Bronchial epithelial cell (primary cell): ENCODE measurements at regions not wholly inside any gene's neighbourhood (a gene's known extent, or its start where the extent isn't known, plus 50 kb on each side); places are given as distances from the start of the nearest gene placed in this dataset.

ENCODE experiments used
- DNase-seq: peaks from one replicate; pipeline ENCODE4 v3.0.0-alpha.2; 2010; ENCODE audit warnings: low read depth
- FAIRE-seq: peaks from 2 replicates; lab custom pipeline; 2011; peaks lifted over from hg19 to GRCh38; lab: Jason Lieb, UNC
- H3K27me3 ChIP-seq: 2 replicates; pipeline ENCODE4 v1.5.1; 2011; ENCODE audit warnings: low read length; ENCODE audit not compliant: control insufficient read depth, insufficient read depth
- H3K36me3 ChIP-seq: 2 replicates; pipeline ENCODE4 v1.5.1; 2011; ENCODE audit warnings: low read length; ENCODE audit not compliant: control insufficient read depth, insufficient read depth
- H3K4me3 ChIP-seq: 2 replicates; pipeline ENCODE4 v1.5.1; 2011; ENCODE audit warnings: mild to moderate bottlenecking, low read depth, low read length, control low read depth
- CTCF ChIP-seq: IDR thresholded peaks from 2 replicates; pipeline ENCODE4 v1.5.1; 2011; ENCODE audit warnings: mild to moderate bottlenecking, moderate library complexity, low read length, control low read depth, inconsistent platforms; ENCODE audit not compliant: insufficient read depth, severe bottlenecking

- DNase-seq (no peak), FAIRE-seq (no peak)
- Histone ChIP-seq H3K27me3 (no peaks in the 10 kb centered on the region), H3K36me3 (no peaks in the 10 kb centered on the region), H3K4me3 (no peak overlapping the region)
- no peak for TF ChIP-seq CTCF
Measured at GRCh38 chr9:134516464-134516863, 125.1 kb upstream of the COL5A1 start.

GRCh38 chr9:134517069-134517680 lies 124.4 kb upstream of the COL5A1 start:
- no peaks in the 10 kb centered on the region for H3K27me3 ChIP-seq
- no peaks in the 10 kb centered on the region for H3K36me3 ChIP-seq
- DNase-seq: no peak
- no peak for TF ChIP-seq CTCF
- H3K4me3 ChIP-seq: no peak overlapping the region
- FAIRE-seq: no peak

GRCh38 chr9:134518004-134518606 lies 123.5 kb upstream of the COL5A1 start:
- H3K36me3 ChIP-seq: no peaks in the 10 kb centered on the region
- DNase-seq: no peak
- no peaks in the 10 kb centered on the region for H3K27me3 ChIP-seq
- no peak for TF ChIP-seq CTCF
- FAIRE-seq: no peak
- H3K4me3 ChIP-seq: no peak overlapping the region

- FAIRE-seq: no peak
- Histone ChIP-seq H3K4me3 (no peak overlapping the region), H3K36me3 (no peaks in the 10 kb centered on the region), H3K27me3 (no peaks in the 10 kb centered on the region)
- no peak for TF ChIP-seq CTCF
- no peak for DNase-seq
Measured at GRCh38 chr9:134519375-134520070, 122.1 kb upstream of the COL5A1 start.

GRCh38 chr9:134521817-134522501 lies 119.6 kb upstream of the COL5A1 start:
- H3K36me3 ChIP-seq: no peaks in the 10 kb centered on the region
- TF ChIP-seq CTCF: no peak
- H3K4me3 ChIP-seq: no peak overlapping the region
- FAIRE-seq (no peak), DNase-seq (no peak)
- H3K27me3 ChIP-seq: no peaks in the 10 kb centered on the region
